ENCODE measurements at regions not wholly inside any gene's neighbourhood (a gene's known extent, or its start where the extent isn't known, plus 50 kb on each side); places are given as distances from the start of the nearest gene placed in this dataset.
"Not testable (repeated sequence)": the region's sequence is repeated elsewhere in the genome, so short reads cannot be mapped to it uniquely, and the experiment has no call there.

DNA sequence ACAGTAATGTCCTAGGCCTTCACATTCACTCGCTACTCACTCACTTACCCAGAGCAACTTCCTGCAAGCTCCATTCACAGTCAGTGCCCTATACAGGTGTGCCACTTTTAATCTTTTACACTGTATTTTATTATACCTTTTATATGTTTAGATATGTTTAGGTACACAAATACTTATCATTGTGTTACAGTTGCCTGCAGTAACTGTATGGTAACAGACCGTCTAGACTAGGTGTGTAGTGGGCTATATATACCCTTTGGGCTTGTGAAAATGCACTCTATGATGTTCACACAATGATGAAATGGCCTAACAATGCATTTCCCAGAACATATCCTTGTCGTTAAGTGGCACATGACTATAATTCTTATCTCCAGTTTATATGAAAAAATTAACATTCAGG lies 204.5 kb upstream of the HMCN1 start:
- no peak for TF ChIP-seq CTCF (IDR thresholded peaks at IDR 0.05; ENCODE audit: insufficient read depth, missing control alignments)
- FAIRE-seq = peak; percentile 46

GRCh38 chr1:185528084-185528676 lies 206.0 kb upstream of the HMCN1 start:
- FAIRE-seq (no peak), DNase-seq (ENCODE audit: insufficient read length, low spot score) (no peak)
- no peak for TF ChIP-seq CTCF (IDR thresholded peaks at IDR 0.05; ENCODE audit: insufficient read depth, missing control alignments)

More for the DNA sequence above, 204.5 kb upstream of the HMCN1 start:
- no peak for DNase-seq (ENCODE audit: insufficient read length, low spot score)

DNA sequence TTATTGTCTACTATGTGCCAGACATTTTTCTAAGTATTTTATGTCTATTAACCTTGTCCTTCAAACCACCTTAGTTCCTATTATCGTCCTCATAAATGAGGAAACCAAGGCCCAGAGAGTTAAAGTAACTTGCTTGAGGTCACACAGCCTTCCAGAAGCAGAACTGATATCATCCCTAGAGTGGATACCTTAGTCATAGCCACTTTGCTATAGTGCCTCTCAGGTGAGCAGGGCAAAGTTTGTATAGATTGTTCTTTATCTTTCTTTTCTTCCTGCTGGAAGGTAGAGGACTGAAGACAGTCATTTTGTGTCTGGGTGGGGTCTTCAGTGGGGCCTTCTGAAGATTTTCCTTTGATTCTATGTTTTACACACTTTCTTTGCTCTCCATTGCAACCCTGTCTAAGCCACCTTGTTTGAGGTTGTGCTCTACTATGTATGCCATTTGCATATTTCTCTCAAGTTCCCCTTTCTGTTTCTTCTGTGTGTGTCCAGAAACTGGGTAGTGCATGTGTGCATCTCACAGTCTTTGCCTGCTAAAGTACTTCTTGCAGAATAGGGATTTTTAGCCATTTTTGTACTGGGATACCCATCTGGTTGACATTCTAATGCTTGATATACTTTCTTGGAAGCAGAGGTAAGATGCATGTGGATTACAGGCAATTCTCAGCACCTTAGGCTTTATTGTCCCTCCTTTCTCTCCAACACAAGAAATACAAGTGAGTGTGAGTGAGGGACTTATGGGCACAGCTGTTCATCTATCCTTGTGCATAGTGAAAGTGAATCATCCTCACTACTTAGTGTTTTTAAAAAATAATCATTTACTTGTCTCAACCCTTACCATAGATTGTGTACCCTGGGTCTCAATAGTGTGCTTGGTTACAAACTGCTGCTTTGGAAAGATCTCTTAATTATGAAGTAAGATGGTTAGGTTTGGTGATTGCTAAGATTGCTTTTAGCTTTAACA lies 207.6 kb upstream of the HMCN1 start:
- FAIRE-seq (no peak), DNase-seq (ENCODE audit: insufficient read length, low spot score) (no peak)
- no peak for TF ChIP-seq CTCF (IDR thresholded peaks at IDR 0.05; ENCODE audit: insufficient read depth, missing control alignments)

DNA sequence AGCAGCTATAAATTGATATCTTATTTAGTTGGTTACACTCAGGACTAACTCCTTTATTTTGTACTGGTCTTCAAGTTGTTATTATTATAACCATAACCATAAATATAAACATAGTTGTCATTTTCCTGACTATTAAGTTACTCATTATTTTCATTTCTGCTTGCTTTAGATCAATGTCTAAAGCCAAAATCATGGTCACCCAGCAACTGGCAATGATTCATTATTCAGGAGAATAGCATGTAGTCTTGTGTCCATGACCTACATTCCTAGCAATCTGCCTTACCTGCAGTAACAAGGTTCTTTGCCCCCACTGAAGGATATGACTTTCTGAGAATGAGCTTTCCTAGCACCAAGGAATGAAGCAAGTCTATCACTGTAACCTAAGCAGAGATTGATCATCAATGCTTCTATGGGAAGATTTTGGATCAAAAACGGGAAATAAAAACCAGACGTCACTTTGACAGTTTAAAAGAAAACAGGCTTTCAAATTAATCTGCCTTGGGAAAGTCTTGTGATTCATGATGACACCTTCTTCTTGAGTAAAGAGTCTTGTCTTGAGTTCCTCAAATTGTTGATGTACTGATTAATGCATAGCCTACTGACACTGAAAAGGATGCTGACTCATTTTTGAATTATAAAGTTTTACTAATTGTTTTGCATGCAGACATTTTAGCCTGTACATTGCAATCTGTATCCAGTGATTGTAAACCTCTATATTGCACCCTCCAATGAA lies 203.3 kb upstream of the IVNS1ABP start:
- FAIRE-seq (peak; percentile 38), DNase-seq (ENCODE audit: insufficient read length, low spot score) (no peak)
- TF ChIP-seq CTCF (IDR thresholded peaks at IDR 0.05; ENCODE audit: insufficient read depth, missing control alignments) = no peak

DNA sequence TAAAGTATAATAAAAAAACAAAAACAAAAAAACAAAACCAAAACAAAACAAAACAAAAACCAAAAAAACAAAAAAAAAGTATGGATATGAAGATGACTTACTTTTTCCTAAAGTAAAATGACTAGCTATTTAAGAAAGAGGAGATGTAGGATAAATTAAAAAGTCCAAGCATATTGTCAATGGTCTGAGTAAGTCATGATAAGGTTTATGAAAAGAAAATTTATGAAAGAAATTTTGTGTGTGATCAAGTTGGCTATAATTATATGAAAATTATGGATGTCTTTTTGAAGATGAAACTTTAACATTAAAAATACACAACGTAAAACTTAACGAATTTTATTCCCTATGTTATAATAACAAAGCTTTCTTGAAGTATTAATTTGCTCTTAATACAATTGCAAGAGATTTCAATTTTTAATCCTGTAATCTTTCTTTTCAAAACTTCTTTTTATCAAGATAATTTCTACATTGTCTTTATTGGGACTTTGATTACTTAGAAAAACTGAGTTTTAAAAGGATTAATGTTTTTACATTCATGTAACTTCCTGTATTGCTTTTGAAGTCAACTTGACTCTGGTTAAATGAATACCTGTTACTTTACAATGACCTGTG lies 200.9 kb upstream of the IVNS1ABP start:
- FAIRE-seq = peak; percentile 81
- DNase-seq (ENCODE audit: insufficient read length, low spot score) = no peak
- no peak for TF ChIP-seq CTCF (IDR thresholded peaks at IDR 0.05; ENCODE audit: insufficient read depth, missing control alignments)

DNA sequence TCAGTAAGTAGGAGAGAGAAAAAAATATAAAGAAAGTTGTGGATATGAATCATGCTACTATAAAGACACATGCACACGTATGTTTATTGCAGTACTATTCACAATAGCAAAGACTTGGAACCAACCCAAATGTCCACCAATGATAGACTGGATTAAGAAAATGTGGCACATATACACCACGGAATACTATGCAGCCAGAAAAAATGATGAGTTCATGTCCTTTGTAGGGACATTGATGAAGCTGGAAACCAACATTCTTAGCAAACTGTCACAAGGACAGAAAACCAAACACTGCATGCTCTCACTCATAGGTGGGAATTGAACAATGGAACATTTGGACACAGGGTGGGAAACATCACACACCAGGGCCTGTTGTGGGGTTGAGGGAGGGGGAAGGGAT lies 200.3 kb upstream of the IVNS1ABP start:
- not testable (repeated sequence) for DNase-seq (ENCODE audit: insufficient read length, low spot score); FAIRE-seq

DNA sequence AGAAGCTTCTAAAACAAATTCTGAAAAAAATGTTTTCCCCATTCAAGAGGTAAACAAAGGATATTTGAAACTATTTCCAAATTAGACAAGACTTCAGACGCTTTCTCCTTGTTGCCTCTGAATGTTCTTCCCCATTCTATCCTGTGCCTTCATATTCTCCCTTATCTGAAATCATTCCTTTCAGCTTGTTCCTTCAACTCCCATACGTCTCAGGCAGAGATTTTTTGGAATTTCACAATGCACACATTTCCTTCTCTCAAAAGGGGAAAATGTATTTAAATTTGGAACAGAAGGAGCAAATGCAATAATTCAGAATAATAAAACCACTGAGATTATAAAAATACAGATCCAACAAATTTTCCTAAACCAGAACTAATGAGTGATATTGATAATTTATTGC lies 198.7 kb upstream of the IVNS1ABP start:
- peak; percentile 25 for FAIRE-seq
- no peak for DNase-seq (ENCODE audit: insufficient read length, low spot score)
- TF ChIP-seq CTCF (IDR thresholded peaks at IDR 0.05; ENCODE audit: insufficient read depth, missing control alignments) = no peak

All from D721Med (cell line).